Body of pancreas (tissue), 4 donors: ENCODE measurements at regions not wholly inside any gene's neighbourhood (a gene's known extent, or its start where the extent isn't known, plus 50 kb on each side); places are given as distances from the start of the nearest gene placed in this dataset.

Experiments used
- CTCF ChIP-seq, 7 experiments: fragments of 450-650 bp in 4 of 7; fragments of 200-600 bp in 3 of 7; sonication (generic) in 3 of 7; IDR thresholded peaks; one replicate each; pipeline ENCODE4 v1.5.1; 2016 to 2019; ENCODE audit warnings: antibody characterized with exemption in 7 of 7
- POLR2A ChIP-seq, 3 donors: fragments of 450-650 bp; IDR thresholded peaks; one replicate each; pipeline ENCODE4 v1.6.1; 2016; ENCODE audit warnings: antibody characterized with exemption in 3 of 3, mild to moderate bottlenecking in 2 of 3

- TF ChIP-seq POLR2A (IDR thresholded peaks at IDR 0.05) (no peak), CTCF (IDR thresholded peaks at IDR 0.05) (no peak)
Measured at GRCh38 chr14:98999345-98999744, 272.7 kb downstream of the BCL11B start.
